HFFc6 (cell line): ENCODE measurements at regions not wholly inside any gene's neighbourhood (a gene's known extent, or its start where the extent isn't known, plus 50 kb on each side); places are given as distances from the start of the nearest gene placed in this dataset.
A peak's percentile ranks its signal among the peaks of the same experiment; 100 is the strongest.

Source experiments
- DNase-seq: peaks from one replicate; pipeline ENCODE4 v3.0.0-alpha.2; 2018
- H3K27ac Mint-ChIP-seq: 2 replicates; pipeline ENCODE4 v1.8.0; 2020; ENCODE audit warnings: mild to moderate bottlenecking, mixed read lengths
- H3K27me3 Mint-ChIP-seq: 2 replicates; pipeline ENCODE4 v1.8.0; 2021; ENCODE audit warnings: mild to moderate bottlenecking, moderate library complexity, mixed read lengths; ENCODE audit not compliant: insufficient read depth
- H3K36me3 Mint-ChIP-seq: 2 replicates; pipeline ENCODE4 v1.8.0; 2021; ENCODE audit warnings: low read depth, mixed read lengths
- H3K4me1 Mint-ChIP-seq: 2 replicates; pipeline ENCODE4 v1.8.0; 2020; ENCODE audit warnings: low read depth, mixed read lengths
- H3K4me3 Mint-ChIP-seq: 2 replicates; pipeline ENCODE4 v1.8.0; 2020; ENCODE audit warnings: mild to moderate bottlenecking, moderate library complexity, mixed read lengths
- H3K9me3 Mint-ChIP-seq: 2 replicates; pipeline ENCODE4 v1.8.0; 2020; ENCODE audit warnings: mild to moderate bottlenecking, mixed read lengths
- TF ChIP-seq, protein P1 (sequence below): fragments of 200-600 bp; sonication (generic); IDR thresholded peaks from 2 replicates; pipeline ENCODE4 v1.5.0; 2021; ENCODE audit warnings: antibody characterized with exemption, mild to moderate bottlenecking

DNA sequence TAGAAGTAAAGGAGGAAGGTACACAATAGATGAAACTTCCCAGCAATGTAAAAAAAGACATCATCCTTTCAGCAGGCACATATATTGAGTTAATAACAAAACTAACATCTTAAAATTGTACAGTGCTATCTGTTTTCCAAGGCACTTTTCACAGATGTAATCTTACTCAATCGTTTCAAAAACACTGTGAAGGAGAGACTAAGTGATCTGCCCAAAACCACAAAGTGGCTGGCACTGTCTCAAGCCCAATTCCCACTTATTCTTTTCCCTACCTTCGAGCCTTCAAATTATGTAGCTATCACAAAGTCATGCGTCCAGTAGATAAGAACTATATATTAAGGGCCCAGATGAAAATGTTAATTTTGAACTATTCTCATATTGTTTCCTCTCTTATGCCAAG lies 193.6 kb upstream of the RASSF8 start:
- Mint-ChIP-seq H3K4me1 (peaks cover 68% of the 10 kb centered on the region), H3K36me3 (peaks cover 5% of the 10 kb centered on the region), H3K27me3 (no peaks in the 10 kb centered on the region), H3K27ac (no peak overlapping the region), H3K9me3 (no peaks in the 10 kb centered on the region; the same call in 1 of the 2 replicates), H3K4me3 (no peak overlapping the region)
- TF ChIP-seq, protein P1, sequence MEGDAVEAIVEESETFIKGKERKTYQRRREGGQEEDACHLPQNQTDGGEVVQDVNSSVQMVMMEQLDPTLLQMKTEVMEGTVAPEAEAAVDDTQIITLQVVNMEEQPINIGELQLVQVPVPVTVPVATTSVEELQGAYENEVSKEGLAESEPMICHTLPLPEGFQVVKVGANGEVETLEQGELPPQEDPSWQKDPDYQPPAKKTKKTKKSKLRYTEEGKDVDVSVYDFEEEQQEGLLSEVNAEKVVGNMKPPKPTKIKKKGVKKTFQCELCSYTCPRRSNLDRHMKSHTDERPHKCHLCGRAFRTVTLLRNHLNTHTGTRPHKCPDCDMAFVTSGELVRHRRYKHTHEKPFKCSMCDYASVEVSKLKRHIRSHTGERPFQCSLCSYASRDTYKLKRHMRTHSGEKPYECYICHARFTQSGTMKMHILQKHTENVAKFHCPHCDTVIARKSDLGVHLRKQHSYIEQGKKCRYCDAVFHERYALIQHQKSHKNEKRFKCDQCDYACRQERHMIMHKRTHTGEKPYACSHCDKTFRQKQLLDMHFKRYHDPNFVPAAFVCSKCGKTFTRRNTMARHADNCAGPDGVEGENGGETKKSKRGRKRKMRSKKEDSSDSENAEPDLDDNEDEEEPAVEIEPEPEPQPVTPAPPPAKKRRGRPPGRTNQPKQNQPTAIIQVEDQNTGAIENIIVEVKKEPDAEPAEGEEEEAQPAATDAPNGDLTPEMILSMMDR = no peak
- DNase-seq = no peak

DNA sequence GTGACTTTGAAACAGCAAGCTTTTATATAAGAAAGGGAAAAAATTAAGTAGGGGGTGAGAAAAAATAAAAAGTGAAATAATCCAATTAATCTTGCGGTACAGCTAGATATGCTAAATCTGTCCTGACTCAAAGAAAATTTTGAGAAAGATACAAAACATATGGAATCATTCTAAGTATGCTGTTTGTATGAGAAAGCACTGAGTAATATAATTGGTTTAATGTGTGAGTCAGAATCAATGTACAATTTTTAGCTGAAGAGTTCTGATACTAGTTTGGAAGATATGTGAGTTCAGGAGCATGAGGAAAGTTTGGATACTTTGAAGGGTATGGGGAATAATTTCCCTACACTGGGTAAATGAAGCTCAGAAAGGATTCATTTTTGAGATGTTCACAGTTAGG lies 190.9 kb upstream of the RASSF8 start:
- peak overlapping the region; percentile 14; the same call in 1 of the 2 replicates for H3K4me3 Mint-ChIP-seq
- H3K27me3 Mint-ChIP-seq = no peaks in the 10 kb centered on the region
- peaks cover 5% of the 10 kb centered on the region for H3K36me3 Mint-ChIP-seq
- H3K27ac Mint-ChIP-seq = peak overlapping the region; percentile 15
- peak; percentile 53 for DNase-seq
- peaks cover 69% of the 10 kb centered on the region for H3K4me1 Mint-ChIP-seq
- H3K9me3 Mint-ChIP-seq = no peaks in the 10 kb centered on the region; the same call in 1 of the 2 replicates
- TF ChIP-seq, protein P1 = no peak

- DNase-seq = no peak
- TF ChIP-seq, protein P1 = no peak
- Mint-ChIP-seq H3K9me3 (no peaks in the 10 kb centered on the region; the same call in 1 of the 2 replicates), H3K27me3 (no peaks in the 10 kb centered on the region), H3K36me3 (peaks cover 5% of the 10 kb centered on the region), H3K4me1 (peaks cover 69% of the 10 kb centered on the region), H3K27ac (peak overlapping the region; percentile 63), H3K4me3 (peak overlapping the region; percentile 42; the same call in 1 of the 2 replicates)
These were observed 190.3 kb upstream of the RASSF8 start for GRCh38 chr12:25768151-25768550.

- Mint-ChIP-seq H3K4me1 (peaks cover 63% of the 10 kb centered on the region), H3K9me3 (no peaks in the 10 kb centered on the region), H3K27ac (peak overlapping the region; percentile 63), H3K36me3 (no peaks in the 10 kb centered on the region; the same call in 1 of the 2 replicates), H3K27me3 (no peaks in the 10 kb centered on the region), H3K4me3 (peak overlapping the region; percentile 8; the same call in 1 of the 2 replicates)
- TF ChIP-seq, protein P1 = no peak
- DNase-seq = peak; percentile 84
These were observed 189.2 kb upstream of the RASSF8 start for GRCh38 chr12:25769082-25769945.

DNA sequence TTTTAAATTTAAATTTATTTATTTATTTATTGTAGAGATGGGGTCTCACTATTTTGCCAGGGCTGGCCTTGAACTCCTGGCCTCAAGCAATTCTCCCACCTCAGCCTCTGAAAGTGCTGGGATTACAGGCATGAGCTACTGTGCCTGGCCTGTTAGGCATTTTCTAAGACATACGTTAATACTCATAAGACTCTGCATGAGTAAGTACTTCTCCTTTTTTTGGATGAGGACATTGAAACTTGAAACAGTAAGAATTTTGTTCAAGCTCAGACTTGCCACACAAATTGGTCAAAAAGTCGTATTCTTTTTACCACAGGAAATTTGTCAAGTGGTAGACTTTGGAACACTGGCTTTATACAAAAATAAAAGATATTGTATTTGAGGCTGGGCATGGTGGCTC lies 187.4 kb upstream of the RASSF8 start:
- TF ChIP-seq, protein P1 = no peak
- Mint-ChIP-seq H3K9me3 (no peaks in the 10 kb centered on the region), H3K27me3 (no peaks in the 10 kb centered on the region), H3K4me1 (peaks cover 61% of the 10 kb centered on the region), H3K4me3 (no peak overlapping the region), H3K27ac (no peak overlapping the region), H3K36me3 (no peaks in the 10 kb centered on the region)
- DNase-seq = peak; percentile 2
